Activated CD4-positive, alpha-beta T cell treated with anti-CD3 and anti-CD28 coated beads, Interleukin-2, Interleukin-4, amounts not matched to agents 100 ng/mL and 50 ng/mL, durations not matched to agents 16 hours and 8 hours (primary cell): ENCODE measurements at regions not wholly inside any gene's neighbourhood (a gene's known extent, or its start where the extent isn't known, plus 50 kb on each side); places are given as distances from the start of the nearest gene placed in this dataset.
"Not testable (repeated sequence)": the region's sequence is repeated elsewhere in the genome, so short reads cannot be mapped to it uniquely, and the experiment has no call there.

Experiments used
- DNase-seq: peaks from one replicate; pipeline ENCODE4 v3.0.0-alpha.2; 2020; ENCODE audit warnings: low spot score

- DNase-seq, result no peak
Observed at GRCh38 chr7:68399991-68400590, 1198.2 kb upstream of the AUTS2 start.

DNA sequence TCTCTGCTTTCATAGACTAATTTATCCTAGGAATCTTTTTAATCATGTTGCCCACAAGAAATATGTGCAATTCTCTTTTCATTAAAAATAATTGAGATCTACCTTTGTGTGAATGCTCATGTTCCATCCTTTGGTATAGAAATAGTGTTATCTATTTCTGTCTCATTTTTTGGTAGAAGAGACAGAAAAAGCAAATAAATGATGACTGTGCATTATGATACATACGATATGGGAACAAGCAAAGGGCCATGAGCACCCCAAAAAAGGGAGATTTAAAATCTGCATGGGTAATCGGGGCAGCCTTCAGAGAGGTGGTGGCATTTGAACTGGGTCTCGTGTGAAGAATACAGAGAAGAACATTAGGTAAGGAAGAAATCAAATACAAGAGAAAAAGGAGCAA lies 1197.5 kb upstream of the AUTS2 start:
- no peak for DNase-seq

DNA sequence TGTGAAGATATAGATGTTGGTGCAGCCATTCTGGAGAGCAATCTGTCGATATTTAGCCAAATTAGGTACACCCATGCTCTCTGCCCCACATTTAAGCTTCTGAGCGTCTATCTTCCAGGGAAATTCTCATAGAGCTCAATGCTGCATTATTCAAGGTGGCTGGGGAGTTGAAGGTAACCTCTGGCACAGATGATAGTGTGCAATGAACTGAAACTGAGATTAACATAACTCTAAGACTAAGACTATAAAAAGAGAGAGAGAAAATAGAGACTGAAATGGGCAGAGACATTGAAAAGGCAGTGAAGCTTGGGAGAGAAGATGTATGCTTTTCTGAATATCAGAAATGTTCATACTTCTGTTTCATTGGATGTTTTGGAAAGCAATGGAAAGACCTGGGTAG lies 1197.0 kb upstream of the AUTS2 start:
- no peak for DNase-seq

DNA sequence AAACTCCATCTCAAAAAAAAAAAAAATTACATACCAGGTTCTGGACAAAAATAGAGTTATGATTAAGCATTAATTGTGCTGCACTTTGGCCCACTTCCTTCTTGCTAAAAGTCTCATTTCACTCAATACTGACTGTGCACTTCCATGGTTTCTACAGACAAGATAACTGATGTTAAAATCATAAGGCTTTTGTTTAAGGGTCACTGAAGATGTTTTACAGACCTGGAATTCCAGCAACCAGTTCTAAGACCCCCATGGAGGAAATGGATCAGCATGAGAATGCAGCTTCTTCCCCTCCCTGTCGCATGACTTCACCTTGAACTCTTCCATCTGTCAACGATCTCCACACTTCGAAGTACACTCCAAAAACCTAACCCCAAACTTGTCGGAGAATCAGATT lies 1191.8 kb upstream of the AUTS2 start:
- no peak for DNase-seq

DNA sequence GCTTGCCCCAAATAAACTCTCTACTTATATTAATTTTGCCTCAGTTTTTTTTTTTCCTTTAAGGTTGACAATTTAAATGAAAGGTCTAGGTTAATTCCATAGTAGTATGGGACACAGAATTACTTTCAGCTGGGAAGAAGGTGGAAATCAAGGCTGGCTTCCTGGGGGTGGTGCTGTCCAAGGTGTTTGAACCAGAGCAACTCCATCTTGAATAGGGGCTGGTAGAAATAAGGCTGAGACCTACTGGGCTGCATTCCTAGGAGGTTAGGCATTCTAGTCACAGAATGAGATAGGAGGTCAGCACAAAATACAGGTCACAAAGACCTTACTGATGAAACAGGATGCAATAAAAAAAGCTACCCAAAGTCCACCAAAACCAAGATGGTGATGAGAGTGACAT lies 1190.8 kb upstream of the AUTS2 start:
- no peak for DNase-seq

DNA sequence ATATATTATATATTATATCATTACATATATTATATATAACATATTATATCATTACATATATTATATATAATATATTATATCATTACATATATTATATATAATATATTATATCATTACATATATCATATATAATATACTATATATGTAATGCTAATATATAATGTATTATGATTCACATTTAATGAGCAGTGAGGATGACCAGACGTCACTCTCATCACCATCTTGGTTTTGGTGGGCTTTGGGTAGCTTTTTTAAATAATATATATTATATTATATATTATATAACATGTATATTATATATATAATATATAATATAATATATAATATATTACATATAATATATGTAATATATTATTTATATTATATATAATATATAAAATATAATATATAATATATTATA lies 1189.4 kb upstream of the AUTS2 start:
- no peak for DNase-seq

DNA sequence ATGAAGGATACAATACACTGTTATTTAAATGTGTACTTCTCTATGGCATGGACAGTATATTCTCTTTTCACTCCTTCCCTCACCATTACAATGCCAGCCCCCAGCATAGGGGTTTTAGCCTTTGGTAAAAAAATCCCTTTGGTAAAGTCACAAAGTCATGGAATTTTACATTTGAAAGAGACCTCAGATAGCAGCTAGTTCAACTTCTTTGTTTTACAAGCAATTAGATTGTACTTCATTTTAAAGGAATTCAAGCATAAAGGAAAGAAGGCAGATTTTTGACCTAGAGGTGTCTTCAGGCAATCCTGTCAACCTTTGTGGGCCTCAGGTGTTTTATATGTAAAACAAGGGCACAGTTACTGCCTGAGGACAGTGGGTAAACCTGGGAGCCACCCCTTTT lies 1188.4 kb upstream of the AUTS2 start:
- no peak for DNase-seq

- not testable (repeated sequence) for DNase-seq
Observed at GRCh38 chr7:68410693-68411092, 1187.6 kb upstream of the AUTS2 start.

- DNase-seq, result no peak
Observed at GRCh38 chr7:68411742-68412141, 1186.5 kb upstream of the AUTS2 start.

DNA sequence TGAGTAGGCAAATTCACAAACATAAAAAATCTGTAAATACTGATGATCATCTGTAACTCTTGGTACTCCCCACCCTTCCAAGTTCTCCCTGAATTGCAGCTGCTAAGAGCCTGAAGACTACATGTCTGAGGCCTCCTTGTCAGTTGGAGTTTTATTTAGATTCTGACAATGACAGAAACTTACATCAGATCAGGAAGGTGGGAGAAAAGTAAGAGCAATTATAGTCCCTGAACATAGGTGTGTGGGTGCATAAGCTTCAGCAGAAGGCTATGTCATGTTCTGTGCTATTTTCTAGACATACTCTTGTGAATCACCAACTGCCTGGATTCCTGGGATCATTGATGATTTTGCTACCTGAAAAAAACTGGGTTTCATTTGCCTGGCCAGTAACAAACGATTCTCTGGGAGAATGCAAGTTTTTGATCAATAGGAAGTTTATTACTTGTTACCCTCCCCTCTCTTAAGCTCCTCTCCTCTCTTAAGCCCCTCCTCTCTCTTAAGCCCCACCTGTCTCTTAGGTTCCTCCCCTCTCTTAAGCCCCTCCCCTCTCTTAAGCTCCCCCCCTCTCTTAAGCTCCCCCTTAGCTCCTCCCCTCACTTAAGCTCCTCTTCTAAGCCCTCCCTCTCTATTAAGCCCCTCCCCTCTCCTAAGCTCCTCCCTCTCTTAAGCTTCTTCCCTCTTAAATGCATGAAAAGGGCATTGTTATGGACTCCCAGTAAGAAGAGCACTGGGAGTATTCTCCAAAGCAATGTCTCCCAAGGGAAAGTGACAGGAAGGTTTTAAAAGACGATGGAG lies 1183.4 kb upstream of the AUTS2 start:
- DNase-seq, result no peak

DNA sequence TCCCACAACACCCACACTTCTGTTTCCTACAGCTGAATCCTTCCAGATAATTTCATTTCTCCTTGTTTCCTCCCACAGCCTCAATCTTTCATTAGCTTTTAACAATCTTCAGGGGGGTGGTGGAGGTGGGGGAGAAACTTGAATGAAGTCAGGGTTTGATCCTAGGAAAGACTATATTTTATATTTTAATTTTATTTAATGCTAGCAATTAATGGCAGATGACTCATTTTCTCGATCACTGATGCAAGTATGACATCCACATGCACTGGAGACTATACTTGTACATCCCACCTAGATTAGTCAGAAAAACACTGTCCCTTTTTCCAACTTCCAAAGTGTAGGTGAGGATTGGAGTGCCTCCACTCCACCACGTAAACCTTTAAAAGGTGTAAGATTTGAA lies 1181.3 kb upstream of the AUTS2 start:
- no peak for DNase-seq

- DNase-seq, result no peak
Observed at GRCh38 chr7:68417659-68418058, 1180.6 kb upstream of the AUTS2 start.

GRCh38 chr7:68420342-68421192 lies 1177.7 kb upstream of the AUTS2 start:
- DNase-seq, result no peak

DNA sequence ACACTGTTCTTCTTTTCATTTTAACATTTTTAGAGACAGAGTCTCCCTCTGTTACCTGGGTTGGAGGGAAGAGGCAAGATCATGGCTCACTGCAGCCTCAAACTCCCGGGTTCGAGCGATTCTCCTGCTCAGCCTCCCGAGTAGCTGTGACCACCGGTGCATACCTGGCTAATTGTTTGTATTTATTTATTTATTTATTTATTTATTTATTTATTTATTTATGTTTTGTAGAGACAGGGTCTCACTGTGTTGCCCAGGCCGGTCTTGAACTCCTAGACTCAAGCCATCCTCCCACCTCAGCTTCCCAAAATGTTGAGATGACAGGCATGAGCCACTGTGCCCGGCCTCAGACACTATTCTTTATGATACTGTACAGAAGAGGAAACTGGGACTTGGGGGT lies 1176.6 kb upstream of the AUTS2 start:
- DNase-seq, result no peak

DNA sequence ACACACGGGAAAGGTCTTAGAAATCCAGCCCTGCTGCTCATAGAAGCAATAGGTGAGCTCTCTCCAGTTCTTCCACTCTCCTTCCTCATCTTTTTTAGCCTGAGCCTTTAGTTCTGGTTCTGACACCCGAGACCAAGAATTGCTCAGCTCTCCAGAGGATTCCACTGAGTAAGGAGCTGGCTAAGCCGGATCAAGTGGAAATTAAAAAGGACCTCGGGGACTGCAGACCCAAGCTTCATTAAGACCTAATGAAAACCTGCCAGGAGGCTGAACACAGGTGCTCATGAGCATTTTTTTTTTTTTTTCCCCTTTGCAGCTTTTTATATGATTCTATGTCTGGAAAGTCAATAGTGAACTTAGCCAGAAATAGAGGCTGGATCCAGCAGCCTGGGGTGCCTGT lies 1176.0 kb upstream of the AUTS2 start:
- DNase-seq, result no peak

GRCh38 chr7:68423356-68423755 lies 1174.9 kb upstream of the AUTS2 start:
- DNase-seq, result no peak

DNA sequence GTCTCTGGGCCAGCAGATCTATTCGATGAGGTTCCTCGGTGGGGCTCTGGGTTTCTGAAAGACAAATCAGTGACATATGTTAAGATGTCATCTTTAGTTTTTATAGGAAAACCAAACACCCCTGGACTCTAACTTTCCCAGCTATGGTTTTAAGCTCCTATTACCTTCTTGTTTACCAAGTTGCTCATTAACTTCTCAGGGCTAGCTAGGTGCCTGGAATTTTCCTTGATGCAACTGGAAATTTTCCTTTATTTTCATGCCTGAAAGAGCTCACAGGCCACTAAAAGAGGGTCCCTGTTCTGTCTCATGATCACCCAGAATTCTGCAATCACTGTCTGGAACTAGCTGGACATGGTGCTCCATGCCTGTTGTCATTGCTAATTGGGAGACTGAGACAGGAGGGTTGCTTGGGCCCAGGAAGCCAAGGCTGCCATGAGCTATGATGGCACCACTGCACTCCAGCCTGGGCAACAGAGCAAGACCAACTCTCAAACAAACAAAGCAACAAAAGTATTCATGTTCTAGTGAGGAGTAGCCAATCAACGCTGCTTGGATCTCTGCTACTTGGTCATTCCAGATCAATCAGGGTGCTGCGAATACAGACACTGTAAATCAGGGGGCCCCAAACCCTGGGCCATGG lies 1173.5 kb upstream of the AUTS2 start:
- no peak for DNase-seq

- no peak for DNase-seq
Observed at GRCh38 chr7:68425377-68425776, 1172.9 kb upstream of the AUTS2 start.

DNA sequence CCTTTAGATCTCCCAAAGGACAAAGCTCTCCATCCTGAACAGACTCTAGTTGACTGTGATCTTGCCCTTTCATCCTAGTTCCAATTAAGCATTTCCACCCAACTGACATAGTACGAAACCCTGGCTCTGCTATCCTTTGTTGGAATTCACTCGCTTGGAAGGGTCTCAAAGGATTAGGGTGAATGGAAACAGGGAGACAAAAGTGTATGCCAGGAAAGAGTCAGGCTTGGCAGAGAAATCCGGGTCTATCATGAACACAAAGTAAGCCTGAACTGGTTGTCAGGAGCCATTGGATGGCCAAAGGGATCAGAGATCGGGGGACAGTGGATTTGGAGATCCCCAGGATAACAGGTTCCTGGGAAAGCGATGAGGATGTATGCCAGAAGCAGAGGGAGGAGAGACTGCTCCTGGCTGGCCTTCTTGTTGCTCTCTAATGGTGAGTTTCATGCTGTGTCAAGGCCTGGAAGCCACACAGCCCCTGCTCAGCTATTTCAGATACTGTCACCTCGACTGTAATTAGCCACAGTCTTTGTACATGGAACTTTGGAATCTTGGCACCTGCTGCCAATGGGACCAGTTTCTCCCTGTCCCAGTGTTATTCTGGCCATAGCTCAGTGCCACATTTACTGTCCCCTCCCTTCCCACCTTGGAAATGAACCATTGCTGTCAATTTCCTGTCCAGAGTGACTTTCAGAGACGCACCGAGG lies 1168.7 kb upstream of the AUTS2 start:
- DNase-seq, result no peak

GRCh38 chr7:68432585-68432984 lies 1165.7 kb upstream of the AUTS2 start:
- no peak for DNase-seq

DNA sequence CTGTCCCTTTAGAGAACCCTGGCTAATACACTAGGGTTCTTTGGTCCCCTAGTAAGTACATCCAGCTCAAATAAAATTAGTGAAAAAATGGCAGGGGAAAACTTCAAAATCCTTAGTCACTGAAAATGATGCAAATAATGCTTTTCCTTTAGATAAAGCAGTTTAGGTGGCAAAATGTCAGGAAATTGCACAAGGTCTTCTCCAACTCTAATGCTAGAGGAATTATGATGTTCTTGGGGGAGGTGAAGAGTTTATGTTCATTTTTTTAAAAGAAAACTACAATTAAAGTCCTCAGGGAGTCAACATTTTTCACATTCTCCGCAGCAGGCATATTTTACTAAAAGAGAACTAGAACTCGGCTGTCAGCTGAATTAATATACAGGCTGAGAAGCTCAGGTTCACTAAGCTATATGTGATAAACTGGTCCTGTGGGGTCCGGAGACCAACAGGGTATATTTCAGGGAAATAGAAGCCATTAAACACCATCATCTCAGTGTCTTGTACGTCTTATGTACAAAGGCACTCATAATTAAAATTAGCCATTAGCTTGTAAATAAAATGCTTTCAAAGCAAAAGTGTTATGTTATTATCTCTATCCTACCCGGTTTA lies 1164.7 kb upstream of the AUTS2 start:
- no peak for DNase-seq

GRCh38 chr7:68434857-68435256 lies 1163.4 kb upstream of the AUTS2 start:
- DNase-seq, result no peak
